Chondrocyte (in vitro differentiated cells): ENCODE measurements at regions not wholly inside any gene's neighbourhood (a gene's known extent, or its start where the extent isn't known, plus 50 kb on each side); places are given as distances from the start of the nearest gene placed in this dataset.

Experiments used
- DNase-seq: peaks from one replicate; pipeline ENCODE4 v3.0.0; 2021; ENCODE audit warnings: mixed read lengths, low spot score
- H3K27ac Mint-ChIP-seq: one replicate; pipeline ENCODE4 v1.8.0; 2021; ENCODE audit warnings: mild to moderate bottlenecking, moderate library complexity, mixed read lengths; ENCODE audit not compliant: unreplicated experiment
- H3K27me3 Mint-ChIP-seq: 2 replicates; pipeline ENCODE4 v1.8.0; 2021; ENCODE audit warnings: low read depth, mixed read lengths
- H3K36me3 Mint-ChIP-seq: 2 replicates; pipeline ENCODE4 v1.8.0; 2021; ENCODE audit warnings: low read depth, mixed read lengths
- H3K4me1 Mint-ChIP-seq: 2 replicates; pipeline ENCODE4 v1.8.0; 2021; ENCODE audit warnings: low read depth, mild to moderate bottlenecking, mixed read lengths
- H3K4me3 Mint-ChIP-seq: one replicate; pipeline ENCODE4 v1.8.0; 2021; ENCODE audit warnings: mild to moderate bottlenecking, moderate library complexity, mixed read lengths; ENCODE audit not compliant: unreplicated experiment
- H3K9me3 Mint-ChIP-seq: 2 replicates; pipeline ENCODE4 v1.8.0; 2021; ENCODE audit warnings: low read depth, mixed read lengths
- TF ChIP-seq, protein P1 (sequence below): fragments of 200-600 bp; sonication (generic); IDR thresholded peaks from 2 replicates; pipeline ENCODE4 v1.5.0; 2021; ENCODE audit warnings: antibody characterized with exemption, mild to moderate bottlenecking, moderate library complexity

DNA sequence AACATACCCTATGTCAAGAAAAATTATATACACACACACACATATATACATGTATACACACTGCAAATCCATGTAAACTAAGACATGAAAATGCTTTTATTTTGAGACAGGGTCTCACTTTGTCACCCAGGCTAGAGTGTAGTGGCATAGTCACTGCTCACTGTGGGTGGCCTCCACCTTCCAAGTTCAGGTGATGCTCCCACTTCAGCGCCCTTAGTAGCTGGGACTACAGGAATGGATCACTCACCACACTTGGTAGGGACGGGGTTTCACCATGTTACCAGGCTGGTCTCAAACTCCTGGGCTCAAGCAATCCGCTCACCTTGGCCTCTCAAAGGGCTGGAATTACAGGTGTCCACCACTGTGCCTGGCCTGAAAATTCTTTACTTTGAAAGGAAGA lies 617.6 kb downstream of the NYAP2 start:
- H3K27ac Mint-ChIP-seq, result no peak overlapping the region
- no peak for DNase-seq
- no peaks in the 10 kb centered on the region for H3K36me3 Mint-ChIP-seq
- H3K4me1 Mint-ChIP-seq, result no peaks in the 10 kb centered on the region
- H3K9me3 Mint-ChIP-seq, result peaks cover 7% of the 10 kb centered on the region
- no peaks in the 10 kb centered on the region for H3K27me3 Mint-ChIP-seq
- TF ChIP-seq, protein P1, sequence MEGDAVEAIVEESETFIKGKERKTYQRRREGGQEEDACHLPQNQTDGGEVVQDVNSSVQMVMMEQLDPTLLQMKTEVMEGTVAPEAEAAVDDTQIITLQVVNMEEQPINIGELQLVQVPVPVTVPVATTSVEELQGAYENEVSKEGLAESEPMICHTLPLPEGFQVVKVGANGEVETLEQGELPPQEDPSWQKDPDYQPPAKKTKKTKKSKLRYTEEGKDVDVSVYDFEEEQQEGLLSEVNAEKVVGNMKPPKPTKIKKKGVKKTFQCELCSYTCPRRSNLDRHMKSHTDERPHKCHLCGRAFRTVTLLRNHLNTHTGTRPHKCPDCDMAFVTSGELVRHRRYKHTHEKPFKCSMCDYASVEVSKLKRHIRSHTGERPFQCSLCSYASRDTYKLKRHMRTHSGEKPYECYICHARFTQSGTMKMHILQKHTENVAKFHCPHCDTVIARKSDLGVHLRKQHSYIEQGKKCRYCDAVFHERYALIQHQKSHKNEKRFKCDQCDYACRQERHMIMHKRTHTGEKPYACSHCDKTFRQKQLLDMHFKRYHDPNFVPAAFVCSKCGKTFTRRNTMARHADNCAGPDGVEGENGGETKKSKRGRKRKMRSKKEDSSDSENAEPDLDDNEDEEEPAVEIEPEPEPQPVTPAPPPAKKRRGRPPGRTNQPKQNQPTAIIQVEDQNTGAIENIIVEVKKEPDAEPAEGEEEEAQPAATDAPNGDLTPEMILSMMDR, result no peak
- no peak overlapping the region for H3K4me3 Mint-ChIP-seq

DNA sequence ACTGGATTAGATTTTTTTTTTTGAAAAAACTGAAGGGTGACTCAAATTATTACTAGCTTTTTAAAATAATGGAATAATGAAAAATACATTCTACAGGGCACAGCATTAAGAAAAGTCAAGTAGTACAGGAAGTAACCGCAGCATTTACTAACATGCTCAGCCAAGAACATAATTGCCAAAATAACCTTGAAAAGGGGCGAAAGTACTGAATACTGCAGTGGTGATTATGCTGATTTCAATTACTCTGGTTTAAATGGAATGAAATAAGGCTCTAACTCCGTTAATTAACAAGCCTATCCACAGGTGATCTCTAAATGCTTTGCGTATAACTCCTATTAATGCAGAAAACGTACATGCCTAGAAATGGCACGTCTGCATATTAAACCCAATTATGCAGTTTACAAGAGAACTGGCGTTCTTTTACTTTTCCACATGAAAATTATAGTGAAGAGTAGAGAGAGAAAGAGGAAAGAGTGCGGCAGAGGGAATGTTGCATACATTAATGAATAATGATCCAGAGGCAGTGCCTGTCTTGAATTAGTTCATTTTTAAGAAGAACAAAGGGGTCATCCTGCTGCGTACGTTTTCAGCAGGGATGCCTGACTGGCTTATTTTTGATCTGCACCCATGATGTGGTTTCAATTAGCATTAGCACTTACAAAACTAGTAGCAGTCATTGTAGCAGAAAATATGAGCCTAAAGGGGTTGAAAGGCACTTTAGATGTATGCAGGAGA lies 612.4 kb downstream of the NYAP2 start:
- Mint-ChIP-seq H3K9me3 (no peaks in the 10 kb centered on the region), H3K4me1 (no peaks in the 10 kb centered on the region), H3K27me3 (no peaks in the 10 kb centered on the region), H3K4me3 (no peak overlapping the region), H3K36me3 (no peaks in the 10 kb centered on the region), H3K27ac (no peak overlapping the region)
- no peak for DNase-seq
- TF ChIP-seq, protein P1, result no peak

DNA sequence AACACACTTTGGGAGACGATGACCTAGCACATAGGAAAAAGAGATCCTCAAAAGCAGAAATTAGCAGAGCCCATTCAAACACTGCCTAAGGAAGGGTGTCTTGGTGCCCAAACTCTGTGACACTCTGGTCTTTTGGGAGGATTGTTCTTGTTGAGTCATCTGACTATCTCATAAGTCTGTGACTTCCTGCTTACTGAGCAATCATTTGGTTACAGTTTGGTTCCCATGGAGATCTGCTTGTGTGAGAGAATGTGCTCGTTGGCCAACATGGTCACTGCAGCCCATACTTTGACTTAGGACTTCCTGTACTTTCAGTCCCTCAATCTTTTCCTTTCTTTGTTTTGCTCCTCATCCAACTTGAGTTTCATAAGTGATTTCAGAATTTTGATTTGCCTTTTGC lies 602.9 kb downstream of the NYAP2 start:
- TF ChIP-seq, protein P1, result no peak
- Mint-ChIP-seq H3K9me3 (peaks cover 2% of the 10 kb centered on the region), H3K36me3 (no peaks in the 10 kb centered on the region), H3K27me3 (no peaks in the 10 kb centered on the region), H3K4me3 (no peak overlapping the region), H3K27ac (no peak overlapping the region), H3K4me1 (peaks cover 9% of the 10 kb centered on the region)
- no peak for DNase-seq

DNA sequence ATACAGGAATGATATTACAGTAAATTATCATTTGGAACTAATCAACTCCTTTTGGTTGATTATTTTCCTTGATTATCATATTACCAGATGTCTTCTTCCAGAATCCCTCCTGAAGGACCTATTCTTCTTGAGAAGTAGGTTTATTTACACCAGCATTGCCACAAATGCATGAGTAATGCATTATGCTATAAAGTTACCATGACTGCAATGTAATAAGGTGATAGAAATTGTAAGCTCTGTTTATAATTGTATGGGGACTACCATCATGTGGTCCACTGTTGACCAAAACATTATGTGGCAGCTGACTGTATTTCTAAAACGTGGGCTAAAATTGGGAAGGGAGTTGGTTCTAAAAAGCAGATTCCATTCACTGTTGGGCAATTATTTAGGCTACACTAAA lies 602.2 kb downstream of the NYAP2 start:
- no peaks in the 10 kb centered on the region for H3K27me3 Mint-ChIP-seq
- TF ChIP-seq, protein P1, result no peak
- H3K27ac Mint-ChIP-seq, result no peak overlapping the region
- no peak for DNase-seq
- no peak overlapping the region for H3K4me3 Mint-ChIP-seq
- no peaks in the 10 kb centered on the region for H3K36me3 Mint-ChIP-seq
- peaks cover 9% of the 10 kb centered on the region for H3K4me1 Mint-ChIP-seq
- peaks cover 2% of the 10 kb centered on the region for H3K9me3 Mint-ChIP-seq

DNA sequence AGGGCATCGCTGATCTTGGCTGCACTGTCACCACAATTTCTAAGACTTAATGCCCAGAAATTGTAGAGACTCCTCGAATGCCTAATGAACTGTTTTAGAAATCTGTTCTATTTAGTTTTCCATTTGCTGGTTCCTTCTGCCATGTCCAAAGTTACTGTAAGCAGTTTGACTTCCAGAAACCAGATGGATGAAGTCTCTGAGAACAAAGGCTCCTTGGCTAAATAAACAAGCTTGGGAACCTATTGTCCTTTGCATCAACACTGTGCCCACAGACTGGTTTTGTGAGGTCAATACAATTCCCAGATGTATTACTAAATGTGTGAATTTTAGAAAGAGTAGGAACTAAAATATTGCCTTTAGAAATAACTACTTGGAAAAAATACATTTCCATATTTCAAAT lies 600.2 kb downstream of the NYAP2 start:
- TF ChIP-seq, protein P1, result no peak
- Mint-ChIP-seq H3K9me3 (peaks cover 2% of the 10 kb centered on the region), H3K4me3 (no peak overlapping the region), H3K27me3 (no peaks in the 10 kb centered on the region), H3K36me3 (no peaks in the 10 kb centered on the region), H3K27ac (no peak overlapping the region), H3K4me1 (peaks cover 21% of the 10 kb centered on the region)
- DNase-seq, result no peak
